H9 (cell line): ENCODE measurements at regions not wholly inside any gene's neighbourhood (a gene's known extent, or its start where the extent isn't known, plus 50 kb on each side); places are given as distances from the start of the nearest gene placed in this dataset.

ENCODE experiments used
- DNase-seq: peaks from one replicate; pipeline ENCODE4 v3.0.0-alpha.2; 2017
- H2AFZ ChIP-seq: one replicate; pipeline ENCODE4 v1.6.1; 2013; ENCODE audit warnings: mild to moderate bottlenecking, low read length, control low read depth, moderate library complexity
- H2AK5ac ChIP-seq: 2 replicates; pipeline ENCODE4 v1.6.1; 2013; ENCODE audit warnings: low read length, control low read depth, mixed read lengths; ENCODE audit not compliant: insufficient read length
- H2BK120ac ChIP-seq: one replicate; pipeline ENCODE4 v1.6.1; 2013; ENCODE audit warnings: low read depth, mild to moderate bottlenecking, low read length, control low read depth, inconsistent platforms; ENCODE audit not compliant: poor library complexity, severe bottlenecking
- H2BK12ac ChIP-seq: 2 replicates; pipeline ENCODE4 v1.6.1; 2013; ENCODE audit warnings: low read length, control low read depth, mixed read lengths, low read depth; ENCODE audit not compliant: insufficient read length
- H2BK15ac ChIP-seq: 2 replicates; pipeline ENCODE4 v1.6.1; 2013; ENCODE audit warnings: low read depth, low read length, control low read depth
- H2BK20ac ChIP-seq: one replicate; pipeline ENCODE4 v1.6.1; 2013; ENCODE audit warnings: low read depth, mild to moderate bottlenecking, low read length, control low read depth, inconsistent platforms; ENCODE audit not compliant: poor library complexity, severe bottlenecking
- H2BK5ac ChIP-seq: 2 replicates; pipeline ENCODE4 v1.6.1; 2013; ENCODE audit warnings: low read length, control low read depth, mixed read lengths; ENCODE audit not compliant: insufficient read length
- H3K14ac ChIP-seq: 2 replicates; pipeline ENCODE4 v1.6.1; 2013; ENCODE audit warnings: low read length, control low read depth; ENCODE audit not compliant: insufficient read depth
- H3K18ac ChIP-seq: 2 replicates; pipeline ENCODE4 v1.6.1; 2013; ENCODE audit warnings: low read depth, mild to moderate bottlenecking, mixed read lengths, low read length, control low read depth; ENCODE audit not compliant: insufficient read length
- H3K23ac ChIP-seq: 2 replicates; pipeline ENCODE4 v1.6.1; 2013; ENCODE audit warnings: low read length, control low read depth, mixed read lengths, low read depth; ENCODE audit not compliant: insufficient read length
- H3K23me2 ChIP-seq: 2 replicates; pipeline ENCODE4 v1.6.1; 2013; ENCODE audit warnings: low read depth, mild to moderate bottlenecking, mixed read lengths, low read length, control low read depth; ENCODE audit not compliant: insufficient read length, poor library complexity, severe bottlenecking
- H3K27ac ChIP-seq: 2 replicates; pipeline ENCODE4 v1.5.1; 2013; ENCODE audit warnings: low read length, control low read depth, mixed read lengths, low read depth; ENCODE audit not compliant: insufficient read length
- H3K27me3 ChIP-seq: 2 replicates; pipeline ENCODE4 v1.6.1; 2013; ENCODE audit warnings: low read length, control low read depth, inconsistent platforms; ENCODE audit not compliant: insufficient read depth
- H3K4ac ChIP-seq: 2 replicates; pipeline ENCODE4 v1.6.1; 2013; ENCODE audit warnings: low read depth, mild to moderate bottlenecking, control low read depth, inconsistent platforms, low read length, moderate library complexity
- H3K4me1 ChIP-seq: 2 replicates; pipeline ENCODE4 v1.6.1; 2013; ENCODE audit warnings: low read length, control low read depth, inconsistent platforms; ENCODE audit not compliant: insufficient read depth
- H3K4me2 ChIP-seq: 2 replicates; pipeline ENCODE4 v1.6.1; 2013; ENCODE audit warnings: low read length, control low read depth, mixed read lengths; ENCODE audit not compliant: insufficient read length, insufficient read depth
- H3K56ac ChIP-seq: 2 replicates; pipeline ENCODE4 v1.6.1; 2013; ENCODE audit warnings: low read depth, mild to moderate bottlenecking, mixed read lengths, low read length, control low read depth; ENCODE audit not compliant: insufficient read length
- H3K79me1 ChIP-seq: 2 replicates; pipeline ENCODE4 v1.6.1; 2013; ENCODE audit warnings: low read depth, mild to moderate bottlenecking, moderate library complexity, low read length, control low read depth, inconsistent platforms; ENCODE audit not compliant: insufficient read depth, poor library complexity, severe bottlenecking
- H3K79me2 ChIP-seq: 2 replicates; pipeline ENCODE4 v1.6.1; 2013; ENCODE audit warnings: low read length, control low read depth, inconsistent platforms; ENCODE audit not compliant: insufficient read depth
- H3K9ac ChIP-seq: 2 replicates; pipeline ENCODE4 v1.6.1; 2013; ENCODE audit warnings: low read length, control low read depth, mixed read lengths; ENCODE audit not compliant: insufficient read length; ENCODE audit errors: extremely low read depth
- H3K9me3 ChIP-seq: one replicate; pipeline ENCODE4 v1.6.1; 2013; ENCODE audit warnings: low read depth, low read length, inconsistent platforms; ENCODE audit not compliant: control insufficient read depth
- H3T11ph ChIP-seq: one replicate; pipeline ENCODE4 v1.6.1; 2013; ENCODE audit warnings: mild to moderate bottlenecking, low read length, control low read depth, inconsistent platforms
- H4K20me1 ChIP-seq: one replicate; pipeline ENCODE4 v1.6.1; 2013; ENCODE audit not compliant: control insufficient read depth, insufficient read length, insufficient read depth
- H4K5ac ChIP-seq: 2 replicates; pipeline ENCODE4 v1.6.1; 2013; ENCODE audit warnings: low read depth, mild to moderate bottlenecking, mixed read lengths, low read length, control low read depth; ENCODE audit not compliant: insufficient read length
- H4K8ac ChIP-seq: replicated peaks from 2 replicates; pipeline ENCODE4 v1.6.1; 2013; ENCODE audit warnings: low read length, control low read depth, mixed read lengths, low read depth; ENCODE audit not compliant: insufficient read length
- H4K91ac ChIP-seq: 2 replicates; pipeline ENCODE4 v1.6.1; 2013; ENCODE audit warnings: low read depth, mild to moderate bottlenecking, moderate library complexity, mixed read lengths, low read length, control low read depth; ENCODE audit not compliant: insufficient read length
- H3K27ac Mint-ChIP-seq, 3 experiments: 2 replicates in 2 of 3; 3 replicates in 1 of 3; pipeline ENCODE4 v1.8.0; 2020 to 2021; ENCODE audit warnings: mixed read lengths in 3 of 3, mild to moderate bottlenecking in 1 of 3, moderate library complexity in 1 of 3
- H3K27me3 Mint-ChIP-seq: 2 replicates; pipeline ENCODE4 v1.8.0; 2021; ENCODE audit warnings: low read depth, mild to moderate bottlenecking, moderate library complexity, mixed read lengths
- H3K36me3 Mint-ChIP-seq, 3 experiments: 2 replicates in 2 of 3; 3 replicates in 1 of 3; pipeline ENCODE4 v1.8.0; 2020 to 2021; ENCODE audit warnings: low read depth in 3 of 3, mixed read lengths in 3 of 3; ENCODE audit not compliant: insufficient read depth in 1 of 3
- H3K4me1 Mint-ChIP-seq, 2 experiments: 2 replicates each; pipeline ENCODE4 v1.8.0; 2020; ENCODE audit warnings: mixed read lengths in 2 of 2
- H3K4me3 Mint-ChIP-seq, 2 experiments: 2 replicates in 1 of 2; 3 replicates in 1 of 2; pipeline ENCODE4 v1.8.0; 2020 to 2021; ENCODE audit warnings: mild to moderate bottlenecking in 2 of 2, mixed read lengths in 2 of 2, moderate library complexity in 1 of 2
- H3K9me3 Mint-ChIP-seq, 2 experiments: 2 replicates in 1 of 2; 3 replicates in 1 of 2; pipeline ENCODE4 v1.8.0; 2020; ENCODE audit warnings: mild to moderate bottlenecking in 2 of 2, mixed read lengths in 2 of 2, moderate library complexity in 1 of 2
- WGBS: extraction: QIAGEN DNeasy Blood & Tissue Kit; methylation state at CpG from one replicate; pipeline ENCODE4 v1.1.7; 2013; ENCODE audit warnings: missing lambda C conversion rate, low lambda C conversion rate, mixed read lengths; ENCODE audit not compliant: insufficient read length; ENCODE audit errors: extremely low coverage; 5-methylcytosine and 5-hydroxymethylcytosine counted together
- TF ChIP-seq, protein P1 (sequence below): fragments of 200-600 bp; sonication (generic); conservative IDR thresholded peaks from 3 replicates; pipeline ENCODE4 v1.8.0; 2021; ENCODE audit warnings: antibody characterized with exemption, mild to moderate bottlenecking

DNA sequence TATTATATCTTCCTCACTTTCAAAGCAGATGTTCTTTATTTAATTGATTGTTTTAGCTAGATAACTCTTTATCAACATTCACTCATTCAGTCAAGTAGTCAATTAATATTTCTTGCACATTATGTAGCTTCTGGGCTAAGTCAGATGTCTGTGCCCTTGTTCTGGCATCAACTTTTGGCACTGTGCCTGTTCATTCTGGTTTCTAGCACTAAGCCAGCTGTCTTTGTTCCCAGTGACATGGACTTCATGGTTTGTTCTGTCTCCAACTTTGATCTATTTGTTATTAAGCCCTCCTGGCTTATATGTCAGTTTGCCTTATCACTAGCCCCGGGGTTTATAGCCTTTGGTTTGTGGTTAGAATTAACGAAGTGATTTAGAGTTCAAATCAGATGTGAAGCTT is 247.9 kb upstream of the SYT4 start:
- Histone ChIP-seq H3K79me1 (no peaks in the 10 kb centered on the region), H3K27ac (no peak overlapping the region), H2BK12ac (no peak overlapping the region), H2BK5ac (no peak overlapping the region), H3K23me2 (no peaks in the 10 kb centered on the region), H3K4ac (no peak overlapping the region), H2AK5ac (no peak overlapping the region), H3K14ac (no peak overlapping the region), H3K9ac (no peak overlapping the region), H4K91ac (no peak overlapping the region), H3T11ph (no peak overlapping the region), H3K79me2 (no peaks in the 10 kb centered on the region), H3K9me3 (no peaks in the 10 kb centered on the region), H3K23ac (no peak overlapping the region), H3K4me1 (no peaks in the 10 kb centered on the region), H3K56ac (no peak overlapping the region), H2BK15ac (no peak overlapping the region), H3K27me3 (no peaks in the 10 kb centered on the region), H2BK20ac (no peak overlapping the region), H4K20me1 (no peaks in the 10 kb centered on the region), H3K18ac (no peak overlapping the region), H4K8ac (no peak overlapping the region), H3K4me2 (no peak overlapping the region), H4K5ac (no peak overlapping the region), H2AFZ (no peak overlapping the region), H2BK120ac (no peak overlapping the region)
- Mint-ChIP-seq H3K36me3 (no peaks in the 10 kb centered on the region), H3K27me3 (no peaks in the 10 kb centered on the region), H3K27ac (no peak overlapping the region), H3K9me3 (no peaks in the 10 kb centered on the region), H3K4me3 (no peak overlapping the region), H3K4me1 (no peaks in the 10 kb centered on the region)
- TF ChIP-seq, protein P1, sequence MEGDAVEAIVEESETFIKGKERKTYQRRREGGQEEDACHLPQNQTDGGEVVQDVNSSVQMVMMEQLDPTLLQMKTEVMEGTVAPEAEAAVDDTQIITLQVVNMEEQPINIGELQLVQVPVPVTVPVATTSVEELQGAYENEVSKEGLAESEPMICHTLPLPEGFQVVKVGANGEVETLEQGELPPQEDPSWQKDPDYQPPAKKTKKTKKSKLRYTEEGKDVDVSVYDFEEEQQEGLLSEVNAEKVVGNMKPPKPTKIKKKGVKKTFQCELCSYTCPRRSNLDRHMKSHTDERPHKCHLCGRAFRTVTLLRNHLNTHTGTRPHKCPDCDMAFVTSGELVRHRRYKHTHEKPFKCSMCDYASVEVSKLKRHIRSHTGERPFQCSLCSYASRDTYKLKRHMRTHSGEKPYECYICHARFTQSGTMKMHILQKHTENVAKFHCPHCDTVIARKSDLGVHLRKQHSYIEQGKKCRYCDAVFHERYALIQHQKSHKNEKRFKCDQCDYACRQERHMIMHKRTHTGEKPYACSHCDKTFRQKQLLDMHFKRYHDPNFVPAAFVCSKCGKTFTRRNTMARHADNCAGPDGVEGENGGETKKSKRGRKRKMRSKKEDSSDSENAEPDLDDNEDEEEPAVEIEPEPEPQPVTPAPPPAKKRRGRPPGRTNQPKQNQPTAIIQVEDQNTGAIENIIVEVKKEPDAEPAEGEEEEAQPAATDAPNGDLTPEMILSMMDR = no peak
- no peak for DNase-seq
- no CpG with 5 or more reads among the region's 2 CpGs for WGBS
